ENCODE measurements at regions not wholly inside any gene's neighbourhood (a gene's known extent, or its start where the extent isn't known, plus 50 kb on each side); places are given as distances from the start of the nearest gene placed in this dataset.

- Histone ChIP-seq H3K27me3 (replicated peaks; ENCODE audit: insufficient read depth) (no peaks in the 10 kb centered on the region), H3K27ac (no peak overlapping the region), H3K4me1 (replicated peaks) (no peaks in the 10 kb centered on the region), H3K9me3 (no peaks in the 10 kb centered on the region), H3K4me3 (no peak overlapping the region), H3K36me3 (no peaks in the 10 kb centered on the region)
- intact Hi-C loops (cut with DNase I) = no loop called here
- 69% methylated on average over 4 of the region's 4 CpGs for WGBS
- TF ChIP-seq POLR2AphosphoS5 (IDR thresholded peaks at IDR 0.05) (no peak), POLR2A (IDR thresholded peaks at IDR 0.05) (no peak), CTCF (IDR thresholded peaks at IDR 0.05) (no peak)
- no peak for DNase-seq (ENCODE audit: low spot score)
Measured at GRCh38 chr2:16496426-16497388, 168.9 kb downstream of the CYRIA start.

- no peak overlapping the region for H3K4me3 ChIP-seq
- intact Hi-C loops (cut with DNase I) = no loop called here
- H3K36me3 ChIP-seq = no peaks in the 10 kb centered on the region
- no peaks in the 10 kb centered on the region for H3K27me3 ChIP-seq (replicated peaks; ENCODE audit: insufficient read depth)
- TF ChIP-seq POLR2A (IDR thresholded peaks at IDR 0.05) (no peak), CTCF (IDR thresholded peaks at IDR 0.05) (no peak), POLR2AphosphoS5 (IDR thresholded peaks at IDR 0.05) (no peak)
- no peaks in the 10 kb centered on the region for H3K4me1 ChIP-seq (replicated peaks)
- DNase-seq (ENCODE audit: low spot score) = no peak
- no peak overlapping the region for H3K27ac ChIP-seq
- no peaks in the 10 kb centered on the region for H3K9me3 ChIP-seq
- WGBS = 63% methylated on average over 3 of the region's 3 CpGs
Measured at GRCh38 chr2:16495509-16496208, 170.0 kb downstream of the CYRIA start.

GRCh38 chr2:16494836-16495508 lies 170.7 kb downstream of the CYRIA start:
- 70% methylated on average over 5 of the region's 5 CpGs for WGBS
- no peak for DNase-seq (ENCODE audit: low spot score)
- Histone ChIP-seq H3K27me3 (replicated peaks; ENCODE audit: insufficient read depth) (no peaks in the 10 kb centered on the region), H3K27ac (no peak overlapping the region), H3K4me1 (replicated peaks) (no peaks in the 10 kb centered on the region), H3K36me3 (no peaks in the 10 kb centered on the region), H3K4me3 (no peak overlapping the region), H3K9me3 (no peaks in the 10 kb centered on the region)
- TF ChIP-seq CTCF (IDR thresholded peaks at IDR 0.05) (no peak), POLR2A (IDR thresholded peaks at IDR 0.05) (no peak), POLR2AphosphoS5 (IDR thresholded peaks at IDR 0.05) (no peak)
- intact Hi-C loops (cut with DNase I) = no loop called here

GRCh38 chr2:16493788-16494187 lies 171.8 kb downstream of the CYRIA start:
- intact Hi-C loops (cut with DNase I) = no loop called here
- H3K27ac ChIP-seq = no peak overlapping the region
- 66% methylated on average over 3 of the region's 3 CpGs for WGBS
- H3K4me1 ChIP-seq (replicated peaks) = no peaks in the 10 kb centered on the region
- no peaks in the 10 kb centered on the region for H3K27me3 ChIP-seq (replicated peaks; ENCODE audit: insufficient read depth)
- H3K36me3 ChIP-seq = no peaks in the 10 kb centered on the region
- no peaks in the 10 kb centered on the region for H3K9me3 ChIP-seq
- TF ChIP-seq POLR2AphosphoS5 (IDR thresholded peaks at IDR 0.05) (no peak), CTCF (IDR thresholded peaks at IDR 0.05) (no peak), POLR2A (IDR thresholded peaks at IDR 0.05) (no peak)
- H3K4me3 ChIP-seq = no peak overlapping the region
- no peak for DNase-seq (ENCODE audit: low spot score)
